ENCODE measurements at regions not wholly inside any gene's neighbourhood (a gene's known extent, or its start where the extent isn't known, plus 50 kb on each side); places are given as distances from the start of the nearest gene placed in this dataset.

DNA sequence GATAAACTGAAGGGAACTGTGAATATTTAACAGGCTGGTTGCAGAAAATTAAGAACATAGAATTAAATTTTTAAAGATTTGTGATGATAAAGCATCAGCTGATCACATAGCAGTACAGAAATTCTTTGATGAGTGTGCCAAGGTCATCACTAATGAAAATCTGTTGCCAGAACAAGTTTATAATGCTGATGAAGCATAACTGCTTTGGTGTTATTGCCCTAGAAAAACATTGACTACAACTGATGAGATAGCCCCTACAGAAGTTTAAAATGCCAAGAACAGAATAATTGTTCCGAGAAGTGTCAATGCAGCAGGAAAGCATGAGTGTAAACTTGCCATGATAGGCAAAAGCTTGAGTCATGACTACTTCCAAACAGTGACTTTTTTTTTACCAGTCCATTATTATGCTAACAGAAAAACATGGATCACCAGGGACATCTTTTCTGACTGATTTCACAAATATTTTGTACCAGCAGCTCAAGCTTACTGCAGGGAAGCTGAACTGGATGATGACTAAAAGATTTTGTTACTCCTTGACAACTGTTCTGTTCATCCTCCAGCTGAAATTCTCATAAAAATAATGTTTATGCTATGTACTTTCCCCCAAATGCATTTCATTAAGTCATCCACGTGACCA is 1136.6 kb downstream of the FAT4 start:
- Histone ChIP-seq H3K9me3 (ENCODE audit: control insufficient read depth in 2 of 2, insufficient read depth in 1 of 2, low read length in 1 of 2) (no peaks in the 10 kb centered on the region), H3K36me3 (ENCODE audit: control insufficient read depth in 2 of 2, insufficient read depth in 2 of 2, low read length in 1 of 2) (no peaks in the 10 kb centered on the region)
- 85% methylated on average over 2 of the region's 2 CpGs for WGBS

DNA sequence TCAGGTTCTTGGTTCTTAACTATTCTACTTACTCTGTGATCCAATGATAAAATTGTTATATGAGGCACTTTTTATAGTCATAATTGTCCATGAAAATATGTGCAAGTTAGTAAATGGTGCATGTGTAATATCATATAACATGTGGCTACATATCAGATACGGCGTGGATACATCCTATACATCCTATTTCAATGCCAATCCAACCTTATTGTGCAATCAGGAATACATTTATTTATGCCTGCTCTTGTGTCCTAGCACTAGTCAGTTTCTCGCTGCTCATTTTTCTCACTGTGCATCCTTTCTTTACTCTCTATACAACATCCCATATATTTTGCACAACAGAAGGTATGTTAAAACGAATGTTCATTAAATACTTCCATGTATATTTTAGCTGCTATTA is 1141.1 kb downstream of the FAT4 start:
- no peaks in the 10 kb centered on the region for H3K9me3 ChIP-seq (ENCODE audit: control insufficient read depth in 2 of 2, insufficient read depth in 1 of 2, low read length in 1 of 2)
- whole genome bisulfite sequencing = 91% methylated on average over 4 of the region's 4 CpGs
- no peaks in the 10 kb centered on the region for H3K4me1 ChIP-seq (ENCODE audit: control insufficient read depth in 2 of 2, insufficient read depth in 2 of 2, low read length in 2 of 2)
- H3K27me3 ChIP-seq (ENCODE audit: control insufficient read depth in 2 of 2, insufficient read depth in 1 of 2, low read length in 1 of 2) = no peaks in the 10 kb centered on the region
- H3K27ac ChIP-seq (ENCODE audit: low read depth in 1 of 2, low read length in 1 of 2) = no peak overlapping the region
- no peaks in the 10 kb centered on the region for H3K36me3 ChIP-seq (ENCODE audit: control insufficient read depth in 2 of 2, insufficient read depth in 2 of 2, low read length in 1 of 2)
- H3K4me3 ChIP-seq (ENCODE audit: low read length in 2 of 2) = no peak overlapping the region
- DNase-seq (ENCODE audit: low read depth in 6 of 9, low spot score in 9 of 9) = no peak

More for the DNA sequence above, 1136.6 kb downstream of the FAT4 start:
- DNase-seq (ENCODE audit: low read depth in 6 of 9, low spot score in 9 of 9) = no peak
- Histone ChIP-seq H3K27me3 (ENCODE audit: control insufficient read depth in 2 of 2, insufficient read depth in 1 of 2, low read length in 1 of 2) (no peaks in the 10 kb centered on the region), H3K4me1 (ENCODE audit: control insufficient read depth in 2 of 2, insufficient read depth in 2 of 2, low read length in 2 of 2) (no peaks in the 10 kb centered on the region), H3K4me3 (ENCODE audit: low read length in 2 of 2) (no peak overlapping the region), H3K27ac (ENCODE audit: low read depth in 1 of 2, low read length in 1 of 2) (no peak overlapping the region)

DNA sequence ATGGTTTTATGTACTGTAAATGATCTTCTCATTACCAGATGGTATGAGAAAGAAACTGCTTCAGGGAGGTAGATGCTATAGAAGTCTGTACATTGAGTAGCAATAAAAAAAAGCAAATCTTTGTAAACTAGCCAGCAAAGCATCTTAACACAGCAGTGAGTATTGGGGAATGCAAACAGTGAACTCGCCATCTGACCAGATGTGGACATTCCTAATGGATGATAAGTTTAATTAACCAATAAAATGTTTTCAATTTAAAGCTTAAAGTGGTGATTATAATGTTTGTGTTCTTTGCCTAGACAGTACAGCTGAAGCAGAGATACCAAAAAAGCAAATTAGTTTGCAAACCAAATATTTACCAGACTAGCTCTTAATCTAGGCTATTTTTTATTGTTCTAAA is 1144.2 kb downstream of the FAT4 start:
- Histone ChIP-seq H3K9me3 (ENCODE audit: control insufficient read depth in 2 of 2, insufficient read depth in 1 of 2, low read length in 1 of 2) (no peaks in the 10 kb centered on the region), H3K36me3 (ENCODE audit: control insufficient read depth in 2 of 2, insufficient read depth in 2 of 2, low read length in 1 of 2) (no peaks in the 10 kb centered on the region), H3K4me1 (ENCODE audit: control insufficient read depth in 2 of 2, insufficient read depth in 2 of 2, low read length in 2 of 2) (no peaks in the 10 kb centered on the region), H3K4me3 (ENCODE audit: low read length in 2 of 2) (no peak overlapping the region), H3K27me3 (ENCODE audit: control insufficient read depth in 2 of 2, insufficient read depth in 1 of 2, low read length in 1 of 2) (no peaks in the 10 kb centered on the region), H3K27ac (ENCODE audit: low read depth in 1 of 2, low read length in 1 of 2) (no peak overlapping the region)
- 85% methylated on average over 1 of the region's 1 CpG for WGBS
- no peak for DNase-seq (ENCODE audit: low read depth in 6 of 9, low spot score in 9 of 9)

DNA sequence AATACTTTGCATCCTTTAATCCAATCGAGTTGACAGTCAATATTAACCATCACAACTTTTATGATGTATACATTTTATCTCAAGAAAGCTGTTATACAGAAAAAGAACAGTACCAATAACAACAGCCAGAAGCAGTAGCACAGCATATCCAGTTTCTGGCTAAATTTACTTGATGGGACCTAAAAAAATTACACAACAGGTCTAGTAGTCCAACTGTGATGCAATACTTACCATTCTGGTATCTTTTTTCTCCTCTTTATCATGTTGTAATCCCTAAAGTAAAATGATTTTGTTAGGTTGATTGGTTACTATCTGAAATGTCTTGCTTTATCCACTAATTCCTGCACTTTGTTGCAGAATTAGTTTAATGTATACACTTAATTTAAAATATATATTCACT is 1150.6 kb downstream of the FAT4 start:
- Histone ChIP-seq H3K27ac (ENCODE audit: low read depth in 1 of 2, low read length in 1 of 2) (no peak overlapping the region), H3K9me3 (ENCODE audit: control insufficient read depth in 2 of 2, insufficient read depth in 1 of 2, low read length in 1 of 2) (no peaks in the 10 kb centered on the region), H3K4me1 (ENCODE audit: control insufficient read depth in 2 of 2, insufficient read depth in 2 of 2, low read length in 2 of 2) (no peaks in the 10 kb centered on the region), H3K36me3 (ENCODE audit: control insufficient read depth in 2 of 2, insufficient read depth in 2 of 2, low read length in 1 of 2) (no peaks in the 10 kb centered on the region), H3K27me3 (ENCODE audit: control insufficient read depth in 2 of 2, insufficient read depth in 1 of 2, low read length in 1 of 2) (no peaks in the 10 kb centered on the region), H3K4me3 (ENCODE audit: low read length in 2 of 2) (no peak overlapping the region)
- no peak for DNase-seq (ENCODE audit: low read depth in 6 of 9, low spot score in 9 of 9)
- 90% methylated on average over 1 of the region's 1 CpG for WGBS

DNA sequence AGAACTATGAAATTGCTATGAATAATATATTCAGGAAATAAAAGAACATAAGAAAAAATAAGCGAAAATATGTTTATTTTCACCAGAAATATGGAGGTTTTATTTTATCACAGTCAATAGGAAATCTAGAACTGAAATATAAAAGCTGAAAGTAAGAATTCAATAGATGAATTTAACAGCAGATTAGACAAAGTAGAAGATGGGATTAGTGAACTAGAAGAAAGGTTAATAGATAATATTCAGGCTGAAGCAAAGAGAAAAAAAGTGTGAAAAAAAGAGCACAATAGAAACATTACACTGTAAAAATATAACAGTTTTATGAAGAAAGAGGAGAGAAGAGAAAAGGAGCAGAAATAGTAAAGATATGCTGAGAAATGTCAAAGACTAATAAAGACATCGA is 1152.1 kb downstream of the FAT4 start:
- DNase-seq (ENCODE audit: low read depth in 6 of 9, low spot score in 9 of 9) = no peak
- H3K36me3 ChIP-seq (ENCODE audit: control insufficient read depth in 2 of 2, insufficient read depth in 2 of 2, low read length in 1 of 2) = no peaks in the 10 kb centered on the region

DNA sequence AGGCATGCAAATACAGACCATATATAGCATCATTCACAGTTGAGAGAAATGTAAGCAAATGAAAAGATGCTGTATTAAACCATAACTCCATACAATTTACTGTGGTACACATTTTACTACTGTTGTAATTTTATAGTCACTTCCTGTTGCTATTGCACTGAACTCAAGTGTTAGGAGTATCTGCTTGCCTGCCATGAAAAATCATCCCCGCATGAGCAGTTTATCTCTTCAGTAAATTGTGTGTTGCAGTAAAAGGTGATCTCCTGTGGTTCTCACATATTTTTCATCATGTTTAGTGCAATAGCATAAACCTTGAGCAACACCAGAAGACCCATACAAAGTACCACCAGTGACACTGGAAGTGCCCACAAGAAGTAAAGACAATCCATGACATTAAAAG is 1153.4 kb downstream of the FAT4 start:
- no peaks in the 10 kb centered on the region for H3K9me3 ChIP-seq (ENCODE audit: control insufficient read depth in 2 of 2, insufficient read depth in 1 of 2, low read length in 1 of 2)
- DNase-seq (ENCODE audit: low read depth in 6 of 9, low spot score in 9 of 9) = no peak
- no peak overlapping the region for H3K4me3 ChIP-seq (ENCODE audit: low read length in 2 of 2)
- no peak overlapping the region for H3K27ac ChIP-seq (ENCODE audit: low read depth in 1 of 2, low read length in 1 of 2)
- no peaks in the 10 kb centered on the region for H3K36me3 ChIP-seq (ENCODE audit: control insufficient read depth in 2 of 2, insufficient read depth in 2 of 2, low read length in 1 of 2)
- H3K27me3 ChIP-seq (ENCODE audit: control insufficient read depth in 2 of 2, insufficient read depth in 1 of 2, low read length in 1 of 2) = no peaks in the 10 kb centered on the region
- H3K4me1 ChIP-seq (ENCODE audit: control insufficient read depth in 2 of 2, insufficient read depth in 2 of 2, low read length in 2 of 2) = no peaks in the 10 kb centered on the region
- 96% methylated on average over 1 of the region's 1 CpG for WGBS

More for the DNA sequence above, 1152.1 kb downstream of the FAT4 start:
- Histone ChIP-seq H3K4me3 (ENCODE audit: low read length in 2 of 2) (no peak overlapping the region), H3K9me3 (ENCODE audit: control insufficient read depth in 2 of 2, insufficient read depth in 1 of 2, low read length in 1 of 2) (no peaks in the 10 kb centered on the region), H3K27ac (ENCODE audit: low read depth in 1 of 2, low read length in 1 of 2) (no peak overlapping the region), H3K4me1 (ENCODE audit: control insufficient read depth in 2 of 2, insufficient read depth in 2 of 2, low read length in 2 of 2) (no peaks in the 10 kb centered on the region), H3K27me3 (ENCODE audit: control insufficient read depth in 2 of 2, insufficient read depth in 1 of 2, low read length in 1 of 2) (no peaks in the 10 kb centered on the region)
- 91% methylated on average over 2 of the region's 2 CpGs for WGBS

DNA sequence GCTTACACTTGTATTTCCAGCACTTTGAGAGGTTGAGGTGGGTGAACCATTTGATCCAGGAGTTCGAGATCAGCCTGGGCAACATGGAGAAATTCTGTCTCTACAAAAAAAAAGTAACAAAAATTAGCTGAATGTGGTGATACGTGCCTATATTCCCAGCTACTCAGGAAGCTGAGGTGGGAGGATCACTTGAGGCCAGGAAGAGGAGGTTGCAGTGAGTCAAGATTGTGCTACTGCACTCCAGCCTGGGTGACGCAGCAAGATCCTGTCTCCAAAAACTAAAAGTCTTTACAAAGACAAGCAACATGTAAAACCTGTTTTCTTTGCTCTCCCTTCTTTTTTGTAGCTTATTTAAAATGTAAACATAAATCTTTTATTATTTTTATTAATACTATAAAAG is 1156.1 kb downstream of the FAT4 start:
- no peak overlapping the region for H3K4me3 ChIP-seq (ENCODE audit: low read length in 2 of 2)
- 74% methylated on average over 3 of the region's 3 CpGs for WGBS
- H3K36me3 ChIP-seq (ENCODE audit: control insufficient read depth in 2 of 2, insufficient read depth in 2 of 2, low read length in 1 of 2) = no peaks in the 10 kb centered on the region
- no peak for DNase-seq (ENCODE audit: low read depth in 6 of 9, low spot score in 9 of 9)
- no peaks in the 10 kb centered on the region for H3K4me1 ChIP-seq (ENCODE audit: control insufficient read depth in 2 of 2, insufficient read depth in 2 of 2, low read length in 2 of 2)
- H3K27ac ChIP-seq (ENCODE audit: low read depth in 1 of 2, low read length in 1 of 2) = no peak overlapping the region
- H3K27me3 ChIP-seq (ENCODE audit: control insufficient read depth in 2 of 2, insufficient read depth in 1 of 2, low read length in 1 of 2) = no peaks in the 10 kb centered on the region
- no peaks in the 10 kb centered on the region for H3K9me3 ChIP-seq (ENCODE audit: control insufficient read depth in 2 of 2, insufficient read depth in 1 of 2, low read length in 1 of 2)

DNA sequence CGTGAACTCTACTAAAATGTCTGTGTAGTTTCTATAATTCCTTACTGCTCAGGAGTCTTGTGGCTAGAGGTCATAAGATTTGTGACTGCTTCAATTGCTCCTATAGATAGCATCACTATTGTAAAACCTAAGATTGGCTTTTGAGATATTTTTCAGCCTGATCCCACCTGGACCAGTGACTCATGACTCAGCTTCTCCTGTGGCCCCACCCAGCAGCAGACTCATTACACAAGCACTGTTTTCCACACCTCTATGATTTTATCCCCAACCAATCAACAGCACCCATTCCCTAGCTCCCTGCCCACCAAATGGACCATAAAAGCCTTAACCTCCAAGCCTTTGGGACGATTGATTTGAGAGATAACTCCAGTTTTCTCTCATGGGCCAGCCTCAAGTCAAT is 1157.0 kb upstream of the INTU start:
- Histone ChIP-seq H3K36me3 (ENCODE audit: control insufficient read depth in 2 of 2, insufficient read depth in 2 of 2, low read length in 1 of 2) (no peaks in the 10 kb centered on the region), H3K27me3 (ENCODE audit: control insufficient read depth in 2 of 2, insufficient read depth in 1 of 2, low read length in 1 of 2) (no peaks in the 10 kb centered on the region), H3K27ac (ENCODE audit: low read depth in 1 of 2, low read length in 1 of 2) (no peak overlapping the region), H3K9me3 (ENCODE audit: control insufficient read depth in 2 of 2, insufficient read depth in 1 of 2, low read length in 1 of 2) (peaks cover 0 to 22% of the 10 kb centered on the region in 2 donors), H3K4me1 (ENCODE audit: control insufficient read depth in 2 of 2, insufficient read depth in 2 of 2, low read length in 2 of 2) (no peaks in the 10 kb centered on the region), H3K4me3 (ENCODE audit: low read length in 2 of 2) (no peak overlapping the region)
- 83% methylated on average over 2 of the region's 2 CpGs for WGBS
- DNase-seq (ENCODE audit: low read depth in 6 of 9, low spot score in 9 of 9) = no peak

DNA sequence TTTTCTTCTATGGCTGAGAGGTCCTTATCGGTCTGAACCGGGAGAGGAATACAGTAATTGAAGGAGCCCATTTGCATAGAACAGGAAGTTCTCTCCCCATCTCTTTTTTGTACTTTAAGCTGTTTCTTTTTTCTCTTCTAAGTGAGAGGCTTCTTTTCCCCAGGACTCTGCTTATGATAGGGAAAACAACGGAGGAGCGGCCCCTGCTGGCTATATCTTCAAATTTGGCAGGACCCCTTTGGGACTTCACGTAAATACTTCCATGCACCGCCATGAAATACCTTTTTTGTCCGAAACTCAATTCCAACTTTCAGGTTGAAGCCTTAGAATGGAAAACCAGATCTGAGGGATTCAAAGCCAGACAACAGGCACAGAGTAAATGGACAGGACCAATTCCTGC is 1153.0 kb upstream of the INTU start:
- DNase-seq (ENCODE audit: low read depth in 6 of 9, low spot score in 9 of 9) = no peak
- no peaks in the 10 kb centered on the region for H3K36me3 ChIP-seq (ENCODE audit: control insufficient read depth in 2 of 2, insufficient read depth in 2 of 2, low read length in 1 of 2)
- 95% methylated on average over 7 of the region's 7 CpGs for WGBS
- H3K9me3 ChIP-seq (ENCODE audit: control insufficient read depth in 2 of 2, insufficient read depth in 1 of 2, low read length in 1 of 2) = peaks cover 0 to 22% of the 10 kb centered on the region in 2 donors
- H3K27ac ChIP-seq (ENCODE audit: low read depth in 1 of 2, low read length in 1 of 2) = no peak overlapping the region
- no peak overlapping the region for H3K4me3 ChIP-seq (ENCODE audit: low read length in 2 of 2)
- no peaks in the 10 kb centered on the region for H3K27me3 ChIP-seq (ENCODE audit: control insufficient read depth in 2 of 2, insufficient read depth in 1 of 2, low read length in 1 of 2)
- H3K4me1 ChIP-seq (ENCODE audit: control insufficient read depth in 2 of 2, insufficient read depth in 2 of 2, low read length in 2 of 2) = no peaks in the 10 kb centered on the region

DNA sequence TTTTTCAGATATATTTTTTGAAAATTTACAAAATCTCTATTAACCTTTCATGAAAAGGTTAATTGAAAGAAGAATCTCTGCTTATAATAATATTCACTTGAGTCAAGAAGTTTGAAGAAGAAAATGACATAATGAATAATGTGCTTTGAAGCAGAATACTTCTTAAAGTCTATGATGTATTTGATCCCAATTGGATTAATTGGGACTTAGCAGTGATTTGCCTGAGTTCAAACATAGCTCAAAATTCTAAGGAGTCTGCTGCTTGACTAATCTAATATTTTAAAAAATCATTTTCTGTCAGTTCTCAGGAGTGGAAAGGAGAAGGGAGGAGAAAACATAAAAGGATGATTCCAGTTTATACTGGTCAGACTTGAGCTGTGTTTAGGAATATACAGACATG is 1150.4 kb upstream of the INTU start:
- DNase-seq (ENCODE audit: low read depth in 6 of 9, low spot score in 9 of 9) = no peak
- Histone ChIP-seq H3K4me3 (ENCODE audit: low read length in 2 of 2) (no peak overlapping the region), H3K27me3 (ENCODE audit: control insufficient read depth in 2 of 2, insufficient read depth in 1 of 2, low read length in 1 of 2) (no peaks in the 10 kb centered on the region), H3K9me3 (ENCODE audit: control insufficient read depth in 2 of 2, insufficient read depth in 1 of 2, low read length in 1 of 2) (peaks cover 0 to 22% of the 10 kb centered on the region in 2 donors), H3K4me1 (ENCODE audit: control insufficient read depth in 2 of 2, insufficient read depth in 2 of 2, low read length in 2 of 2) (no peaks in the 10 kb centered on the region), H3K27ac (ENCODE audit: low read depth in 1 of 2, low read length in 1 of 2) (no peak overlapping the region), H3K36me3 (ENCODE audit: control insufficient read depth in 2 of 2, insufficient read depth in 2 of 2, low read length in 1 of 2) (no peaks in the 10 kb centered on the region)
